IMR-90 (cell line): ENCODE measurements at regions not wholly inside any gene's neighbourhood (a gene's known extent, or its start where the extent isn't known, plus 50 kb on each side); places are given as distances from the start of the nearest gene placed in this dataset.

Source experiments
- ATAC-seq: fragments of 200-7000 bp; cut with Tn5 transposase; 2 replicates; pipeline ENCODE4 v1.9.1; 2020; ENCODE audit warnings: low read depth, mild to moderate bottlenecking, moderate library complexity
- BruUV-seq: library from RNA; stranded (reverse); fragments of 400-500 nt; replicated peaks from 2 replicates; lab custom pipeline; 2021; lab: Mats Ljungman, UMichigan
- CTCF ChIA-PET: fragments of 300-600 bp; formaldehyde crosslinking; extraction: SDS; loops from one replicate; lab custom pipeline; 2021; ENCODE audit warnings: antibody characterized with exemption; lab: Yijun Ruan, JAX
- POLR2A ChIA-PET: fragments of 300-600 bp; sonication (Branson Sonifier 250); formaldehyde crosslinking; loops from one replicate; lab custom pipeline; 2022; ENCODE audit warnings: antibody characterized with exemption; ENCODE audit not compliant: unreplicated experiment; lab: Charles Lee
- DNase-seq: peaks from one replicate; pipeline ENCODE4 v3.0.0; 2013
- H2AFZ ChIP-seq: replicated peaks from 2 replicates; pipeline ENCODE3; 2013; ENCODE audit warnings: low read length, mild to moderate bottlenecking; ENCODE audit not compliant: poor library complexity
- H2AK5ac ChIP-seq: 2 replicates; pipeline ENCODE4 v1.6.1; 2013; ENCODE audit warnings: low read depth, low read length, inconsistent platforms
- H2AK9ac ChIP-seq: replicated peaks from 2 replicates; pipeline ENCODE3; 2013; ENCODE audit warnings: mild to moderate bottlenecking, low read depth, low read length, moderate library complexity; ENCODE audit not compliant: poor library complexity
- H2BK120ac ChIP-seq: 2 replicates; pipeline ENCODE4 v1.6.1; 2013; ENCODE audit warnings: low read depth, low read length, inconsistent platforms
- H2BK15ac ChIP-seq: 3 replicates; pipeline ENCODE4 v1.6.1; 2013; ENCODE audit warnings: low read depth, low read length, inconsistent platforms
- H2BK20ac ChIP-seq: 2 replicates; pipeline ENCODE4 v1.6.1; 2013; ENCODE audit warnings: low read depth, mild to moderate bottlenecking, inconsistent platforms, low read length, moderate library complexity
- H2BK5ac ChIP-seq: 2 replicates; pipeline ENCODE4 v1.6.1; 2013; ENCODE audit warnings: mild to moderate bottlenecking, low read depth, low read length, inconsistent platforms; ENCODE audit not compliant: poor library complexity, severe bottlenecking
- H3K14ac ChIP-seq: replicated peaks from 2 replicates; pipeline ENCODE4 v1.6.1; 2013; ENCODE audit warnings: low read depth, low read length, inconsistent platforms
- H3K18ac ChIP-seq: 2 replicates; pipeline ENCODE4 v1.6.1; 2013; ENCODE audit warnings: low read depth, low read length, control low read depth
- H3K23ac ChIP-seq: 2 replicates; pipeline ENCODE4 v1.6.1; 2013; ENCODE audit warnings: low read depth, low read length, inconsistent platforms
- H3K27ac ChIP-seq: 2 replicates; pipeline ENCODE4 v1.5.1; 2013; ENCODE audit warnings: mild to moderate bottlenecking, control low read depth, low read length; ENCODE audit not compliant: insufficient read depth
- H3K27me3 ChIP-seq: 2 replicates; pipeline ENCODE4 v1.6.1; 2013; ENCODE audit warnings: low read length; ENCODE audit not compliant: control insufficient read depth, insufficient read depth
- H3K36me3 ChIP-seq: 2 replicates; pipeline ENCODE4 v1.6.1; 2013; ENCODE audit warnings: low read length, mixed read lengths; ENCODE audit not compliant: control insufficient read depth, insufficient read depth
- H3K4ac ChIP-seq: 2 replicates; pipeline ENCODE4 v1.6.1; 2013; ENCODE audit warnings: low read depth, low read length, inconsistent platforms
- H3K4me1 ChIP-seq: 2 replicates; pipeline ENCODE4 v1.6.1; 2013; ENCODE audit warnings: low read length, mixed read lengths; ENCODE audit not compliant: control insufficient read depth, insufficient read depth
- H3K4me2 ChIP-seq: 2 replicates; pipeline ENCODE4 v1.6.1; 2013; ENCODE audit warnings: low read depth, mild to moderate bottlenecking, control low read depth, low read length, moderate library complexity
- H3K4me3 ChIP-seq: 2 replicates; pipeline ENCODE4 v1.5.1; 2013; ENCODE audit warnings: low read depth, mild to moderate bottlenecking, control low read depth, low read length, moderate library complexity; ENCODE audit not compliant: insufficient read depth
- H3K56ac ChIP-seq: 2 replicates; pipeline ENCODE4 v1.6.1; 2013; ENCODE audit warnings: low read length, inconsistent platforms; ENCODE audit not compliant: insufficient read depth; ENCODE audit errors: extremely low read depth
- H3K79me1 ChIP-seq, 2 experiments: 2 replicates each; pipeline ENCODE4 v1.6.1; 2013; ENCODE audit warnings: low read length in 2 of 2, inconsistent platforms in 1 of 2, low read depth in 1 of 2
- H3K9ac ChIP-seq: 2 replicates; pipeline ENCODE4 v1.6.1; 2013; ENCODE audit warnings: low read depth, low read length, control low read depth
- H3K9me1 ChIP-seq: 2 replicates; pipeline ENCODE4 v1.6.1; 2013; ENCODE audit warnings: low read length, inconsistent platforms; ENCODE audit not compliant: insufficient read depth
- H3K9me3 ChIP-seq: 2 replicates; pipeline ENCODE4 v1.6.1; 2013; ENCODE audit warnings: low read length; ENCODE audit not compliant: control insufficient read depth, insufficient read depth
- H4K20me1 ChIP-seq: 2 replicates; pipeline ENCODE4 v1.6.1; 2013; ENCODE audit warnings: low read length, inconsistent platforms; ENCODE audit not compliant: insufficient read depth
- H4K5ac ChIP-seq: 2 replicates; pipeline ENCODE4 v1.6.1; 2013; ENCODE audit warnings: mild to moderate bottlenecking, low read depth, low read length, control low read depth
- H4K8ac ChIP-seq, 2 experiments: 2 replicates each; pipeline ENCODE4 v1.6.1; 2013; ENCODE audit warnings: low read depth in 2 of 2, low read length in 2 of 2, control low read depth in 1 of 2, inconsistent platforms in 1 of 2
- H4K91ac ChIP-seq: 2 replicates; pipeline ENCODE4 v1.6.1; 2013; ENCODE audit warnings: low read depth, low read length, inconsistent platforms; ENCODE audit not compliant: insufficient read depth
- CEBPB ChIP-seq: IDR thresholded peaks from 2 replicates; pipeline ENCODE4 v1.6.1; 2012; ENCODE audit warnings: low read depth, low read length, improper control_type of control experiment
- CTCF ChIP-seq: conservative IDR thresholded peaks from 2 replicates; pipeline ENCODE4 v1.5.1; 2012; ENCODE audit warnings: mild to moderate bottlenecking, low read depth, low read length, improper control_type of control experiment
- ELK1 ChIP-seq: fragments of 150-350 bp; IDR thresholded peaks from 2 replicates; pipeline ENCODE4 v1.6.1; 2016; ENCODE audit warnings: low read depth, mild to moderate bottlenecking, low read length, moderate library complexity, borderline replicate concordance
- FOS ChIP-seq: fragments of 150-350 bp; IDR thresholded peaks from 2 replicates; pipeline ENCODE4 v1.6.1; 2016; ENCODE audit warnings: low read depth, low read length
- MAFK ChIP-seq: IDR thresholded peaks from 2 replicates; pipeline ENCODE4 v1.6.1; 2012; ENCODE audit warnings: low read depth, low read length, improper control_type of control experiment
- MXI1 ChIP-seq: IDR thresholded peaks from 2 replicates; pipeline ENCODE4 v1.6.1; 2012; ENCODE audit warnings: low read depth, mild to moderate bottlenecking, low read length, moderate library complexity, borderline replicate concordance
- POLR2A ChIP-seq: IDR thresholded peaks from 2 replicates; pipeline ENCODE4 v1.6.1; 2012; ENCODE audit warnings: mild to moderate bottlenecking, low read depth, low read length
- RAD21 ChIP-seq: IDR thresholded peaks from 2 replicates; pipeline ENCODE4 v1.6.1; 2012; ENCODE audit warnings: low read length, improper control_type of control experiment
- RCOR1 ChIP-seq: IDR thresholded peaks from 2 replicates; pipeline ENCODE4 v1.6.1; 2012; ENCODE audit warnings: mild to moderate bottlenecking, low read length, improper control_type of control experiment; ENCODE audit not compliant: insufficient replicate concordance
- RFX5 ChIP-seq: IDR thresholded peaks from 2 replicates; pipeline ENCODE4 v1.8.0; 2012; ENCODE audit warnings: low read depth, mild to moderate bottlenecking, low read length, moderate library complexity
- WGBS, 2 experiments: methylation state at CpG; one replicate each; pipeline versions ENCODE4 v1.1.5 to v1.1.7; 2013; ENCODE audit warnings: missing lambda C conversion rate in 2 of 2; ENCODE audit not compliant: insufficient read length in 1 of 2; ENCODE audit errors: extremely low coverage in 2 of 2; 5-methylcytosine and 5-hydroxymethylcytosine counted together
- dilution Hi-C: fragments of 300-500 bp; cut with HindIII; formaldehyde crosslinking; loops from one replicate; pipeline ENCODE4 v1.14.3; 2018; ENCODE audit warnings: low sequenced_read_pairs; ENCODE audit not compliant: unreplicated experiment
- in situ Hi-C: fragments of 300-500 bp; cut with MboI; formaldehyde crosslinking; loops from 3 replicates; pipeline ENCODE4 v1.14.3; 2019; ENCODE audit warnings: low sequenced_read_pairs, inconsistent platforms, mixed read lengths
- intact Hi-C: fragments of 100-400 bp; cut with micrococcal nuclease; formaldehyde crosslinking; loops from 2 replicates; pipeline ENCODE4 v1.10.0; 2022

GRCh38 chr6:105537981-105538578 is 135.2 kb upstream of the PREP start:
- H2BK20ac ChIP-seq = no peak overlapping the region
- BruUV-seq = no TSS peak
- intact Hi-C loops (no loop called here), dilution Hi-C loops (no loop called here), in situ Hi-C loops (no loop called here)
- no peak overlapping the region for H3K4me3 ChIP-seq
- POLR2A ChIA-PET = no interaction called here
- H3K18ac ChIP-seq = no peak overlapping the region
- no peak overlapping the region for H3K4me2 ChIP-seq
- no peak overlapping the region for H4K5ac ChIP-seq
- H4K91ac ChIP-seq = no peak overlapping the region
- TF ChIP-seq RCOR1 = no peak
- no peak for TF ChIP-seq MAFK
- no peak for TF ChIP-seq RAD21
- no peak for TF ChIP-seq CTCF
- TF ChIP-seq ELK1 = no peak
- no peak for TF ChIP-seq CEBPB
- no peak for TF ChIP-seq FOS
- TF ChIP-seq MXI1 = no peak
- TF ChIP-seq POLR2A = no peak
- no peak for TF ChIP-seq RFX5
- H2BK5ac ChIP-seq = no peak overlapping the region
- no peak overlapping the region for H3K14ac ChIP-seq
- no peak overlapping the region for H2AK5ac ChIP-seq
- no peak overlapping the region for H3K56ac ChIP-seq
- no peak for ATAC-seq
- H4K8ac ChIP-seq = no peak overlapping the region
- H3K27me3 ChIP-seq = no peaks in the 10 kb centered on the region
- H2BK120ac ChIP-seq = no peak overlapping the region
- no peaks in the 10 kb centered on the region for H3K9me1 ChIP-seq
- WGBS, 2 experiments = no CpG with 5 or more reads among the region's 2 CpGs
- no peak overlapping the region for H3K4ac ChIP-seq
- CTCF ChIA-PET = no interaction called here
- no peak overlapping the region for H2BK15ac ChIP-seq
- no peak overlapping the region for H2AFZ ChIP-seq
- no peak overlapping the region for H2AK9ac ChIP-seq
- no peak overlapping the region for H3K9ac ChIP-seq
- H3K36me3 ChIP-seq = no peaks in the 10 kb centered on the region
- H3K9me3 ChIP-seq = no peaks in the 10 kb centered on the region
- no peaks in the 10 kb centered on the region for H3K79me1 ChIP-seq
- no peaks in the 10 kb centered on the region for H3K4me1 ChIP-seq
- DNase-seq = peak; percentile 29
- no peak overlapping the region for H3K23ac ChIP-seq
- H4K20me1 ChIP-seq = no peaks in the 10 kb centered on the region
- H3K27ac ChIP-seq = no peak overlapping the region
